ENCODE measurements at regions not wholly inside any gene's neighbourhood (a gene's known extent, or its start where the extent isn't known, plus 50 kb on each side); places are given as distances from the start of the nearest gene placed in this dataset.

DNA sequence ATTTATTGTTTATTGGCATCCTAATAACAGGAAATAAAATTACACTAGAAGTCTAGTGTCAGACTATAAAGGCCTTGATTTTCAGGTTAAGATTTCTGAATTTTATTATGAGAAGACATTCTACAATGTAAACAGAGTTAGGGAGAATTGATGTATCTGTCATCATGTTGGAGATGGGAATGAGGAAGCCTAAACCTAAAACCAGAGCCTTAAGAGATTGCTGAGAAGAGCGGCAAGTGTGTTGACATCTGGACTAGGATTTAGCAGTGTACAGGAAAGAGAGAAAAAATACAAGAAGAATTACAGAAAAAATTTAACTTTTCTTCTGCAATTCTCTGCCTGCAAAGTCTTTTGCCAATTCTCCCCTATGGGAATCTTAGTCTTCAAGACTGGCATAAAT lies 525.5 kb downstream of the NR2F1-AS1 start:
- no peaks in the 10 kb centered on the region for H4K20me1 ChIP-seq (replicated peaks; ENCODE audit: insufficient read depth)
- ATAC-seq (no peak), DNase-seq (ENCODE audit: low spot score) (no peak)
- peaks cover 24% of the 10 kb centered on the region for H3K4me1 Mint-ChIP-seq
- TF ChIP-seq, protein P1, sequence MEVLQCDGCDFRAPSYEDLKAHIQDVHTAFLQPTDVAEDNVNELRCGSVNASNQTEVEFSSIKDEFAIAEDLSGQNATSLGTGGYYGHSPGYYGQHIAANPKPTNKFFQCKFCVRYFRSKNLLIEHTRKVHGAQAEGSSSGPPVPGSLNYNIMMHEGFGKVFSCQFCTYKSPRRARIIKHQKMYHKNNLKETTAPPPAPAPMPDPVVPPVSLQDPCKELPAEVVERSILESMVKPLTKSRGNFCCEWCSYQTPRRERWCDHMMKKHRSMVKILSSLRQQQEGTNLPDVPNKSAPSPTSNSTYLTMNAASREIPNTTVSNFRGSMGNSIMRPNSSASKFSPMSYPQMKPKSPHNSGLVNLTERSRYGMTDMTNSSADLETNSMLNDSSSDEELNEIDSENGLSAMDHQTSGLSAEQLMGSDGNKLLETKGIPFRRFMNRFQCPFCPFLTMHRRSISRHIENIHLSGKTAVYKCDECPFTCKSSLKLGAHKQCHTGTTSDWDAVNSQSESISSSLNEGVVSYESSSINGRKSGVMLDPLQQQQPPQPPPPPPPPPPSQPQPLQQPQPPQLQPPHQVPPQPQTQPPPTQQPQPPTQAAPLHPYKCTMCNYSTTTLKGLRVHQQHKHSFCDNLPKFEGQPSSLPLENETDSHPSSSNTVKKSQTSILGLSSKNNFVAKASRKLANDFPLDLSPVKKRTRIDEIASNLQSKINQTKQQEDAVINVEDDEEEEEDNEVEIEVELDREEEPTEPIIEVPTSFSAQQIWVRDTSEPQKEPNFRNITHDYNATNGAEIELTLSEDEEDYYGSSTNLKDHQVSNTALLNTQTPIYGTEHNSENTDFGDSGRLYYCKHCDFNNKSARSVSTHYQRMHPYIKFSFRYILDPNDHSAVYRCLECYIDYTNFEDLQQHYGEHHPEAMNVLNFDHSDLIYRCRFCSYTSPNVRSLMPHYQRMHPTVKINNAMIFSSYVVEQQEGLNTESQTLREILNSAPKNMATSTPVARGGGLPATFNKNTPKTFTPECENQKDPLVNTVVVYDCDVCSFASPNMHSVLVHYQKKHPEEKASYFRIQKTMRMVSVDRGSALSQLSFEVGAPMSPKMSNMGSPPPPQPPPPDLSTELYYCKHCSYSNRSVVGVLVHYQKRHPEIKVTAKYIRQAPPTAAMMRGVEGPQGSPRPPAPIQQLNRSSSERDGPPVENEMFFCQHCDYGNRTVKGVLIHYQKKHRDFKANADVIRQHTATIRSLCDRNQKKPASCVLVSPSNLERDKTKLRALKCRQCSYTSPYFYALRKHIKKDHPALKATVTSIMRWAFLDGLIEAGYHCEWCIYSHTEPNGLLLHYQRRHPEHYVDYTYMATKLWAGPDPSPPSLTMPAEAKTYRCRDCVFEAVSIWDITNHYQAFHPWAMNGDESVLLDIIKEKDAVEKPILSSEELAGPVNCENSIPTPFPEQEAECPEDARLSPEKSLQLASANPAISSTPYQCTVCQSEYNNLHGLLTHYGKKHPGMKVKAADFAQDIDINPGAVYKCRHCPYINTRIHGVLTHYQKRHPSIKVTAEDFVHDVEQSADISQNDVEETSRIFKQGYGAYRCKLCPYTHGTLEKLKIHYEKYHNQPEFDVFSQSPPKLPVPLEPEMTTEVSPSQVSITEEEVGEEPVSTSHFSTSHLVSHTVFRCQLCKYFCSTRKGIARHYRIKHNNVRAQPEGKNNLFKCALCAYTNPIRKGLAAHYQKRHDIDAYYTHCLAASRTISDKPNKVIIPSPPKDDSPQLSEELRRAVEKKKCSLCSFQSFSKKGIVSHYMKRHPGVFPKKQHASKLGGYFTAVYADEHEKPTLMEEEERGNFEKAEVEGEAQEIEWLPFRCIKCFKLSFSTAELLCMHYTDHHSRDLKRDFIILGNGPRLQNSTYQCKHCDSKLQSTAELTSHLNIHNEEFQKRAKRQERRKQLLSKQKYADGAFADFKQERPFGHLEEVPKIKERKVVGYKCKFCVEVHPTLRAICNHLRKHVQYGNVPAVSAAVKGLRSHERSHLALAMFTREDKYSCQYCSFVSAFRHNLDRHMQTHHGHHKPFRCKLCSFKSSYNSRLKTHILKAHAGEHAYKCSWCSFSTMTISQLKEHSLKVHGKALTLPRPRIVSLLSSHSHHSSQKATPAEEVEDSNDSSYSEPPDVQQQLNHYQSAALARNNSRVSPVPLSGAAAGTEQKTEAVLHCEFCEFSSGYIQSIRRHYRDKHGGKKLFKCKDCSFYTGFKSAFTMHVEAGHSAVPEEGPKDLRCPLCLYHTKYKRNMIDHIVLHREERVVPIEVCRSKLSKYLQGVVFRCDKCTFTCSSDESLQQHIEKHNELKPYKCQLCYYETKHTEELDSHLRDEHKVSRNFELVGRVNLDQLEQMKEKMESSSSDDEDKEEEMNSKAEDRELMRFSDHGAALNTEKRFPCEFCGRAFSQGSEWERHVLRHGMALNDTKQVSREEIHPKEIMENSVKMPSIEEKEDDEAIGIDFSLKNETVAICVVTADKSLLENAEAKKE (CRISPR knock-in tag; IDR thresholded peaks at IDR 0.05): no peak
- TF ChIP-seq STAT1 (IDR thresholded peaks at IDR 0.05; ENCODE audit: unreplicated experiment) (no peak), ZNF114 (CRISPR knock-in tag; IDR thresholded peaks at IDR 0.05) (no peak), NANOG (IDR thresholded peaks at IDR 0.05; ENCODE audit: borderline replicate concordance) (no peak), EZH2 (IDR thresholded peaks at IDR 0.05; ENCODE audit: low read depth, unreplicated experiment) (no peak), ZNF331 (CRISPR knock-in tag; IDR thresholded peaks at IDR 0.05; ENCODE audit: low read depth) (no peak), POLR2AphosphoS5 (IDR thresholded peaks at IDR 0.05; ENCODE audit: low read depth) (no peak), EZH2phosphoT487 (IDR thresholded peaks at IDR 0.05; ENCODE audit: unreplicated experiment) (no peak), JUNB (IDR thresholded peaks at IDR 0.05; ENCODE audit: unreplicated experiment) (no peak), CREB1 (CRISPR knock-in tag; IDR thresholded peaks at IDR 0.05; ENCODE audit: low read depth) (no peak)
- TF ChIP-seq, protein P2, sequence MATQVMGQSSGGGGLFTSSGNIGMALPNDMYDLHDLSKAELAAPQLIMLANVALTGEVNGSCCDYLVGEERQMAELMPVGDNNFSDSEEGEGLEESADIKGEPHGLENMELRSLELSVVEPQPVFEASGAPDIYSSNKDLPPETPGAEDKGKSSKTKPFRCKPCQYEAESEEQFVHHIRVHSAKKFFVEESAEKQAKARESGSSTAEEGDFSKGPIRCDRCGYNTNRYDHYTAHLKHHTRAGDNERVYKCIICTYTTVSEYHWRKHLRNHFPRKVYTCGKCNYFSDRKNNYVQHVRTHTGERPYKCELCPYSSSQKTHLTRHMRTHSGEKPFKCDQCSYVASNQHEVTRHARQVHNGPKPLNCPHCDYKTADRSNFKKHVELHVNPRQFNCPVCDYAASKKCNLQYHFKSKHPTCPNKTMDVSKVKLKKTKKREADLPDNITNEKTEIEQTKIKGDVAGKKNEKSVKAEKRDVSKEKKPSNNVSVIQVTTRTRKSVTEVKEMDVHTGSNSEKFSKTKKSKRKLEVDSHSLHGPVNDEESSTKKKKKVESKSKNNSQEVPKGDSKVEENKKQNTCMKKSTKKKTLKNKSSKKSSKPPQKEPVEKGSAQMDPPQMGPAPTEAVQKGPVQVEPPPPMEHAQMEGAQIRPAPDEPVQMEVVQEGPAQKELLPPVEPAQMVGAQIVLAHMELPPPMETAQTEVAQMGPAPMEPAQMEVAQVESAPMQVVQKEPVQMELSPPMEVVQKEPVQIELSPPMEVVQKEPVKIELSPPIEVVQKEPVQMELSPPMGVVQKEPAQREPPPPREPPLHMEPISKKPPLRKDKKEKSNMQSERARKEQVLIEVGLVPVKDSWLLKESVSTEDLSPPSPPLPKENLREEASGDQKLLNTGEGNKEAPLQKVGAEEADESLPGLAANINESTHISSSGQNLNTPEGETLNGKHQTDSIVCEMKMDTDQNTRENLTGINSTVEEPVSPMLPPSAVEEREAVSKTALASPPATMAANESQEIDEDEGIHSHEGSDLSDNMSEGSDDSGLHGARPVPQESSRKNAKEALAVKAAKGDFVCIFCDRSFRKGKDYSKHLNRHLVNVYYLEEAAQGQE (IDR thresholded peaks at IDR 0.05; ENCODE audit: unreplicated experiment): no peak
- TF ChIP-seq, protein P3, sequence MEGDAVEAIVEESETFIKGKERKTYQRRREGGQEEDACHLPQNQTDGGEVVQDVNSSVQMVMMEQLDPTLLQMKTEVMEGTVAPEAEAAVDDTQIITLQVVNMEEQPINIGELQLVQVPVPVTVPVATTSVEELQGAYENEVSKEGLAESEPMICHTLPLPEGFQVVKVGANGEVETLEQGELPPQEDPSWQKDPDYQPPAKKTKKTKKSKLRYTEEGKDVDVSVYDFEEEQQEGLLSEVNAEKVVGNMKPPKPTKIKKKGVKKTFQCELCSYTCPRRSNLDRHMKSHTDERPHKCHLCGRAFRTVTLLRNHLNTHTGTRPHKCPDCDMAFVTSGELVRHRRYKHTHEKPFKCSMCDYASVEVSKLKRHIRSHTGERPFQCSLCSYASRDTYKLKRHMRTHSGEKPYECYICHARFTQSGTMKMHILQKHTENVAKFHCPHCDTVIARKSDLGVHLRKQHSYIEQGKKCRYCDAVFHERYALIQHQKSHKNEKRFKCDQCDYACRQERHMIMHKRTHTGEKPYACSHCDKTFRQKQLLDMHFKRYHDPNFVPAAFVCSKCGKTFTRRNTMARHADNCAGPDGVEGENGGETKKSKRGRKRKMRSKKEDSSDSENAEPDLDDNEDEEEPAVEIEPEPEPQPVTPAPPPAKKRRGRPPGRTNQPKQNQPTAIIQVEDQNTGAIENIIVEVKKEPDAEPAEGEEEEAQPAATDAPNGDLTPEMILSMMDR (conservative IDR thresholded peaks at IDR 0.05; ENCODE audit: low read depth in 2 of 2): no peak
- TF ChIP-seq, protein P4, sequence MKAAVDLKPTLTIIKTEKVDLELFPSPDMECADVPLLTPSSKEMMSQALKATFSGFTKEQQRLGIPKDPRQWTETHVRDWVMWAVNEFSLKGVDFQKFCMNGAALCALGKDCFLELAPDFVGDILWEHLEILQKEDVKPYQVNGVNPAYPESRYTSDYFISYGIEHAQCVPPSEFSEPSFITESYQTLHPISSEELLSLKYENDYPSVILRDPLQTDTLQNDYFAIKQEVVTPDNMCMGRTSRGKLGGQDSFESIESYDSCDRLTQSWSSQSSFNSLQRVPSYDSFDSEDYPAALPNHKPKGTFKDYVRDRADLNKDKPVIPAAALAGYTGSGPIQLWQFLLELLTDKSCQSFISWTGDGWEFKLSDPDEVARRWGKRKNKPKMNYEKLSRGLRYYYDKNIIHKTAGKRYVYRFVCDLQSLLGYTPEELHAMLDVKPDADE (IDR thresholded peaks at IDR 0.05): no peak
- H3K4me3 Mint-ChIP-seq: no peak overlapping the region
- H3K9me2 ChIP-seq (ENCODE audit: insufficient read depth): 0 out of 2 replicates have a peak, but pooled peaks cover 4% of the 10 kb centered on the region
- no peaks in the 10 kb centered on the region for H3F3A ChIP-seq (replicated peaks; ENCODE audit: low read depth)
- H3K27me3 Mint-ChIP-seq (ENCODE audit: insufficient read depth, low read depth, poor library complexity): no peaks in the 10 kb centered on the region
- H3K9me3 Mint-ChIP-seq: peaks cover 7% of the 10 kb centered on the region
- H3K27ac ChIP-seq (ENCODE audit: low read depth): no peak overlapping the region
- no peak overlapping the region for H3K4me2 ChIP-seq
- H3K27me3 ChIP-seq (ENCODE audit: insufficient read depth): no peaks in the 10 kb centered on the region
- no peak overlapping the region for H2AFZ ChIP-seq
- no peaks in the 10 kb centered on the region for H3K36me3 ChIP-seq (ENCODE audit: insufficient read depth)
- H3K4me3 ChIP-seq: no peak overlapping the region
- no peaks in the 10 kb centered on the region for H3K79me2 ChIP-seq (replicated peaks; ENCODE audit: insufficient read depth)
- peaks cover 11% of the 10 kb centered on the region for H3K36me3 Mint-ChIP-seq (ENCODE audit: low read depth)
- H3K27ac Mint-ChIP-seq: no peak overlapping the region
- peaks cover 24% of the 10 kb centered on the region for H3K4me1 ChIP-seq (ENCODE audit: insufficient read depth)

Measured in GM23338 (cell line).